HepG2 (cell line): ENCODE measurements at regions not wholly inside any gene's neighbourhood (a gene's known extent, or its start where the extent isn't known, plus 50 kb on each side); places are given as distances from the start of the nearest gene placed in this dataset.
A peak's percentile ranks its signal among the peaks of the same experiment; 100 is the strongest.

Experiments
- HNF1B ChIP-seq: sonication (generic); formaldehyde crosslinking; IDR thresholded peaks from 2 replicates; pipeline ENCODE4 v1.5.1; 2020; ENCODE audit warnings: mild to moderate bottlenecking, moderate library complexity, missing genetic modification reagents
- KDM3A ChIP-seq: IDR thresholded peaks from 2 replicates; pipeline ENCODE4 v1.6.1; 2018; ENCODE audit warnings: low read depth, missing compliant biosample characterization
- KLF13 ChIP-seq: sonication (generic); formaldehyde crosslinking; IDR thresholded peaks from 2 replicates; pipeline ENCODE4 v1.4.0; 2020; ENCODE audit warnings: mild to moderate bottlenecking, missing genetic modification reagents
- MEIS2 ChIP-seq: sonication (generic); formaldehyde crosslinking; IDR thresholded peaks from 2 replicates; pipeline ENCODE4 v1.9.0; 2021; ENCODE audit warnings: mild to moderate bottlenecking, missing genetic modification reagents
- NFYB ChIP-seq: sonication (generic); formaldehyde crosslinking; IDR thresholded peaks from 2 replicates; pipeline ENCODE4 v1.4.0; 2020; ENCODE audit warnings: missing genetic modification reagents
- RELA ChIP-seq: sonication (generic); formaldehyde crosslinking; IDR thresholded peaks from 2 replicates; pipeline ENCODE4 v1.4.0; 2020; ENCODE audit warnings: missing genetic modification reagents
- SSRP1 ChIP-seq: IDR thresholded peaks from 2 replicates; pipeline ENCODE4 v1.6.1; 2016; ENCODE audit warnings: control low read depth
- TARDBP ChIP-seq: sonication (generic); formaldehyde crosslinking; IDR thresholded peaks from 2 replicates; pipeline ENCODE4 v1.8.0; 2022; ENCODE audit warnings: mild to moderate bottlenecking, missing genetic modification reagents
- TOE1 ChIP-seq: sonication (generic); formaldehyde crosslinking; IDR thresholded peaks from 2 replicates; pipeline ENCODE4 v1.4.0; 2020; ENCODE audit warnings: mild to moderate bottlenecking, missing genetic modification reagents
- U2AF2 ChIP-seq: fragments of 200-400 bp; formaldehyde crosslinking; IDR thresholded peaks from 2 replicates; pipeline ENCODE4 v1.6.1; 2017; ENCODE audit warnings: low read depth, mild to moderate bottlenecking, low read length
- UBTF ChIP-seq: sonication (generic); formaldehyde crosslinking; IDR thresholded peaks from 2 replicates; pipeline ENCODE4 v1.4.0; 2020; ENCODE audit warnings: mild to moderate bottlenecking, missing genetic modification reagents
- XBP1 ChIP-seq: sonication (generic); formaldehyde crosslinking; IDR thresholded peaks from 2 replicates; pipeline ENCODE4 v1.5.0; 2020; ENCODE audit warnings: missing genetic modification reagents
- ZBTB2 ChIP-seq: sonication (generic); formaldehyde crosslinking; IDR thresholded peaks from 2 replicates; pipeline ENCODE4 v1.8.0; 2022; ENCODE audit warnings: low read depth, missing genetic modification reagents
- ZNF17 ChIP-seq: sonication (generic); formaldehyde crosslinking; IDR thresholded peaks from 2 replicates; pipeline ENCODE4 v1.5.0; 2020; ENCODE audit warnings: mild to moderate bottlenecking, missing genetic modification reagents
- ZNF704 ChIP-seq: sonication (generic); formaldehyde crosslinking; IDR thresholded peaks from 2 replicates; pipeline ENCODE4 v1.8.1; 2023; ENCODE audit warnings: mild to moderate bottlenecking, inconsistent platforms, moderate library complexity, missing genetic modification reagents, borderline replicate concordance
- ZNF749 ChIP-seq: sonication (generic); formaldehyde crosslinking; IDR thresholded peaks from 2 replicates; pipeline ENCODE4 v1.8.0; 2022; ENCODE audit warnings: mild to moderate bottlenecking, missing genetic modification reagents, moderate library complexity, borderline replicate concordance
- ZNF75D ChIP-seq: sonication (generic); formaldehyde crosslinking; IDR thresholded peaks from 2 replicates; pipeline ENCODE4 v1.8.1; 2023; ENCODE audit warnings: missing genetic modification reagents, mild to moderate bottlenecking, borderline replicate concordance
- ZSCAN9 ChIP-seq: IDR thresholded peaks from 2 replicates; pipeline ENCODE4 v1.6.1; 2016; ENCODE audit warnings: borderline replicate concordance
- TF ChIP-seq, protein P1 (sequence below): sonication (generic); formaldehyde crosslinking; IDR thresholded peaks from 2 replicates; pipeline ENCODE4 v1.4.0; 2020; ENCODE audit warnings: missing genetic modification reagents, mild to moderate bottlenecking, borderline replicate concordance
- TF ChIP-seq, protein P2 (sequence below): sonication (generic); formaldehyde crosslinking; IDR thresholded peaks from 2 replicates; pipeline ENCODE4 v1.5.0; 2020; ENCODE audit warnings: missing genetic modification reagents

DNA sequence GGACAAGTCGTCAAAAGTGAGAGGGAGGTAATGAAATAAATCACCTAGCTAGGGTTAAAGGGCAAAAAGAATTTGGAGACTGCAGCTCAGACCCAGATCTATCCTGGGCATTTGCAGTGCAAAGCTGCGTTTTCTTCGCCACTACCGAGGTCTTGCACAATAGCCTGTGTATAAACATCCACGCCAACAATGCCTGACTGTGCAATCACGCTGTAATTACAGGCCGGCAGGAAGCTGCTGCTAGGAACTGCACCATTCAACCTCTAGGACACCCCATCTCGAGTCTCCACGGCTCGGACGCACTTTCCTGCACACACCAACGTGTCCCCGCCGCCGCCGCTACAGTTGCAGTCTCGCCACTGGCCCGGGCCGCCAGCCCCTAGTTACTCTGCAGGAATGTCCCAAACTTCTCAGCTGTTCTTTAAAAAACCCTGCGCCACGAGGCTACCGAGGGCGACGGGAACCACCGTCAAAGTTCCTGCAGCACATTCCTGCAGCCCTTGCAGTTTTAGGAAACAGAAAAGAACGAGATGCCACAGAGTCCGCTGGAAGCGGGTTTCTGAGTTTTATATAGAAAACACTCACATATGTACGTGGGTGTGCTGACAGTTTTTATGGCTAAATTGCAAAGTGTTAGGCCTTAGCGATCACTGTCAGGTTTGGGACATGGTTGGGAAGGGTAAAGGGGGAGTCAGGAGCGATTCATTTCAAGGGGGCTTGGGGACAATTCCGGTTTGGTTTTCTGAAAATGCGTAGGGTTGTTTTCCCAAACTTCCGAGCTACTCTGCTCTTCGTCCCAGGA is 65.6 kb upstream of the PTGR2 start (continued):
- TF ChIP-seq, protein P1, sequence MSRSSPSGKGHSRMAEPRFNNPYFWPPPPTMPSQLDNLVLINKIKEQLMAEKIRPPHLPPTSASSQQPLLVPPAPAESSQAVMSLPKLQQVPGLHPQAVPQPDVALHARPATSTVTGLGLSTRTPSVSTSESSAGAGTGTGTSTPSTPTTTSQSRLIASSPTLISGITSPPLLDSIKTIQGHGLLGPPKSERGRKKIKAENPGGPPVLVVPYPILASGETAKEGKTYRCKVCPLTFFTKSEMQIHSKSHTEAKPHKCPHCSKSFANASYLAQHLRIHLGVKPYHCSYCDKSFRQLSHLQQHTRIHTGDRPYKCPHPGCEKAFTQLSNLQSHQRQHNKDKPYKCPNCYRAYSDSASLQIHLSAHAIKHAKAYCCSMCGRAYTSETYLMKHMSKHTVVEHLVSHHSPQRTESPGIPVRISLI (CRISPR knock-in tag), result peak; percentile 69; the same call in 1 of the 2 replicates
- TF ChIP-seq U2AF2, result no peak
- peak; percentile 75 for TF ChIP-seq HNF1B (CRISPR knock-in tag)
- TF ChIP-seq ZNF704 (CRISPR knock-in tag), result 0 out of 2 replicates have a peak, but pooled peaks have one; percentile 52
- TF ChIP-seq KDM3A (CRISPR knock-in tag), result peak; percentile 74; the same call in 1 of the 2 replicates
- TF ChIP-seq TARDBP (CRISPR knock-in tag), result peak; percentile 93
- no peak; the same call in 1 of the 2 replicates for TF ChIP-seq TOE1 (CRISPR knock-in tag)
- TF ChIP-seq RELA, result peak; percentile 56; the same call in 1 of the 2 replicates
- 0 out of 2 replicates have a peak, but pooled peaks have one; percentile 53 for TF ChIP-seq SSRP1
- TF ChIP-seq ZNF17 (CRISPR knock-in tag), result no peak
- 0 out of 2 replicates have a peak, but pooled peaks have one; percentile 47 for TF ChIP-seq ZNF749 (CRISPR knock-in tag)
- TF ChIP-seq MEIS2 (CRISPR knock-in tag), result no peak; the same call in 1 of the 2 replicates
- TF ChIP-seq, protein P2, sequence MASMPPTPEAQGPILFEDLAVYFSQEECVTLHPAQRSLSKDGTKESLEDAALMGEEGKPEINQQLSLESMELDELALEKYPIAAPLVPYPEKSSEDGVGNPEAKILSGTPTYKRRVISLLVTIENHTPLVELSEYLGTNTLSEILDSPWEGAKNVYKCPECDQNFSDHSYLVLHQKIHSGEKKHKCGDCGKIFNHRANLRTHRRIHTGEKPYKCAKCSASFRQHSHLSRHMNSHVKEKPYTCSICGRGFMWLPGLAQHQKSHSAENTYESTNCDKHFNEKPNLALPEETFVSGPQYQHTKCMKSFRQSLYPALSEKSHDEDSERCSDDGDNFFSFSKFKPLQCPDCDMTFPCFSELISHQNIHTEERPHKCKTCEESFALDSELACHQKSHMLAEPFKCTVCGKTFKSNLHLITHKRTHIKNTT (CRISPR knock-in tag), result no peak
- TF ChIP-seq ZNF75D (CRISPR knock-in tag), result no peak
- no peak for TF ChIP-seq KLF13
- TF ChIP-seq ZBTB2 (CRISPR knock-in tag), result peak; percentile 59
- TF ChIP-seq UBTF (CRISPR knock-in tag), result peak; percentile 79
- peak; percentile 68; the same call in 1 of the 2 replicates for TF ChIP-seq ZSCAN9
- TF ChIP-seq NFYB (CRISPR knock-in tag), result no peak
- no peak for TF ChIP-seq XBP1 (CRISPR knock-in tag)
